GM19351 (cell line): ENCODE measurements at regions not wholly inside any gene's neighbourhood (a gene's known extent, or its start where the extent isn't known, plus 50 kb on each side); places are given as distances from the start of the nearest gene placed in this dataset.
A peak's percentile ranks its signal among the peaks of the same experiment; 100 is the strongest.
"Not testable (repeated sequence)": the region's sequence is repeated elsewhere in the genome, so short reads cannot be mapped to it uniquely, and the experiment has no call there.

Experiments used
- ATAC-seq: cut with Tn5 transposase; IDR thresholded peaks from one replicate; pipeline ENCODE4 v1.9.1; 2021; ENCODE audit warnings: mild to moderate bottlenecking, moderate library complexity; ENCODE audit not compliant: unreplicated experiment

DNA sequence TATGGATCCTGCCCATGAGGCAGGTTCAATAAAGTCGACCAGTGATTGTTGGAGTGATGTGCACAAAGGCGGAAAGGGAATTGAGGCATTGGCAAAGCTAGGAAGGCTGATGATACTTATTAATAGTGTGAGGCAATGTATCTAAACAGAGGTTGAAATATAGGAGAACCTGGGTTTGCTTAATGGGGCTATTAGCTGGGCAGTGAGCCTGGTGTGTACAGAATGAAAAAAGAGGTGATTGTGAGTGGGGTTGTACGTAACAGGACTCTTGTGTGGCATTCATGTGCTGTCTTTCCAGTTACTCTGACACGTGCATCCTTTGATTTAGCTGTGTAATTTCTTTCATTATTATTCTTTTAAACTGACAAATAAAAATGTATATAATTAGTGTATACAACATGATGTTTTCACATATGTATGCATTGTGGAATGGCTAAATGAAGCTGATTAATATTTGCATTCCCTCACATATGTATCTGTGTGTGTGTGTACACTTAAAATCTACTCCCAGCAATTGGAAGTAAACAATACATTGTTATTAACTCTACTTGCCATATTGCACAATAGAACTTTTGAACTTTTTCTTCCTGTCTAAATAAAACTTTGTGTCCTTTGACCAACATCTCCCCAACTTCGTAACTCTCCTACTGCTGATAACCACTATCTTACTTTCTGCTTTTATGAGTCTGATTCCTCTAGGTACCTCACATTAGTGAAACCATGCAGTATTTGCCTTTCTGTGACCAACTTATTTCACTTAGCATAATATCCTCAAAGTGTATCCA is 220.5 kb upstream of the SLC35B3 start:
- ATAC-seq = no peak

DNA sequence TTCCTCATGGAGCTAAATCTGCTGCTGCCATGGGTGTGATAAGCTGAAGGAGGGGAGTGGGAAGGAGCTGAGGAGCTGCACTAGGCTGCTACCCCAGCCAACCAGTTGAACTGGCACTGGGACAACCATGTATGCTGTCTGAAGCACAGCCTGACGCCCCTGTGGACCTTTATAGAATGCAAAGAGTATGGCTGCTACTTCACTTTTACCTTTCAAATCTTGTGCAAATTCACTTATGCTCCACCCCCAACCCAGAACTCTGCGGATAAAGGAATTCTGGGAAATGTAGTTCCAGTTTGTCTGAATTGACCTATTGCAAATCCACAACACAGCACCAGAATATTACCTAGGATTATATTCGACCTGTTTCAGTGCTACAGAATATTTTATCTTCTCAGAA is 217.4 kb upstream of the SLC35B3 start:
- no peak for ATAC-seq

DNA sequence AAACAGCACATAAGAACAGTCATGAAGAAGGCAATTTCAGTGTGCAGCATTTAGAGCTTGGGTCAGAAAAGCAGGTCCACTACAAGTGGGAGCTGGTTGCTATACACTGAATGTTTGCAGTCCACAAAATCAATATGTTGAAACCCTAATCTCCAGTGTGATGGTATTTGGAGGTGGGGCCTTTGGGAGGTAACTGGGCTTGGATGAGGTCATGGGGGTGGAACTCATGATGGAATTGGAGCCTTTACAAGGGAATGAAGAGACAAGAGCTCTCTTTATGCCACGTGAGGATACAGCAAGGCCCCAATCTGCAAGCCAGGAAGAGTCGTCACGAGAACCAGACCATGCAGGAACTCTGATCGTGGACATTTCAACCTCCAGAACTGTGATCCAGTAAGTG is 216.7 kb upstream of the SLC35B3 start:
- no peak for ATAC-seq

DNA sequence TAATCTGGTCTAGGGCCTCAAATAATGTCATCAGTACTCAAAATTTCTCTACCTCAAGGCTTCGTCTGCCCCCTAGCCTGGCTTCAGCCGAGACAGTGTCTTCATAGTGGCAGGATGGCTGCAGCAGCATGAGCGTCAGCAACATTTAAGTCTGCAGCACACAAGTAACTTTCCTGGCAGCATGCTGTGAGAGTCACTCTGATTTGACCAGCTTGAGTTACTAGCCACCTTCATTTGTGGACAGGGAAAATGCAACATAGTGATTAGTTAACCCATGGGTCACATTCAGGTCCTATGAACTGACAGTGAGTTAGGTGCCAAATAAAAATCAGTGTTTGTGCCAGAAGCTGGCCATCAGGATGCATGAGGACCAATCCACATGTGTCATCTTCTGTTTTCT is 209.9 kb upstream of the SLC35B3 start:
- ATAC-seq = no peak

DNA sequence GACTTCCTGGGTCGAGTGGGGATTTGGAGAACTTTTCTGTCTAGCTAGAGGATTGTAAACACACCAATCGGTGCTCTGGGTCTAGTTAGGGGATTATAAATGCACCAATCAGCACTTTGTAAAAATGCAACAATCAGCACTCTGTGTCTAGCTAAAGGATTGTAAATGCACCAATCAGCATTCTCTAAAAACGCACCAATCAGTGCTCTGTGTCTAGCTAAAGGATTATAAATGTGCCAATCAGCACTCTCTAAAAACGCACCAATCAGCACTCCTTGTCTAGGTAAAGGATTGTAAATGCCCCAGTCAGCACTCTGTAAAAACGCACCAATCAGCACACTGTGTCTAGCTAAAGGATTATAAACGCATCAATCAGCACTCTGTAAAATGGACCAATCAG is 209.0 kb upstream of the SLC35B3 start:
- ATAC-seq = no peak

DNA sequence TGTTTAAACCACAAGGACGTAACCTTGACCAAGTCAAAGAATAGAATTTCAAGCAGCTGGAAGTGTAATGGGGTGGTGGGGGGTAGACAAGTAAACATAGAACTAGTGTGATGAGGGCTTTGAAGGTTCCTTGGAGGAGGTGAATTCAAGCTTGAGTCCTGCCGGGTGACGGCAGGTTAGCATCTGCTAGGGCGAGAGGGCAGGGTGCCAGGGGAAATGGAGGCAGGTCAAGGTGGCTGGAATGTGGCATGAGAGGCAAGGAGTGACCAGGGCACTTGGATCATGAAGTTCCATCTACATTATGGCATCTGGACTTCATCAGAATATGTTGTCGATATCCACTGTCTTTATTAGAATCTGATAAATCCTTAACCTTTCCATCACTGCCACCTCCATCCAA is 207.5 kb upstream of the SLC35B3 start:
- ATAC-seq = no peak

DNA sequence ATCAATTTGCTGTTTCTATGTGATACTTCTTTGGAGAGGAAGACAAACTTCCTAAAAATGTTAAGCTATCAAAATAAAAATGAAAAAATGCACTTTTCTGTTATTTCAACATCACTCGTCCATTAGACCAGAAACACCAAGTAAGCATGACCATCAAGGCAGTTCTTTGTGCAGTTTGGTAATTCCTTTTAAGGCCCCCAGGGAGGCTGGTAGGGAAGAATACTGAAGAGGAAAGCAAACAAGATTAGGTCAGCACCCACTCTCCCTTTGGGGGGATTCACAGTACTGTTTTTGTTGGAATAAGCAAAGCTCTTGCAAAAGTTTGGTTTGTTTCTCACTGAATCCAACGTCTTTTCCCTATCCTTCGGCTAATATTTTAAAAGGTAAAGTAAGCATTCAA is 206.8 kb upstream of the SLC35B3 start:
- ATAC-seq = no peak

DNA sequence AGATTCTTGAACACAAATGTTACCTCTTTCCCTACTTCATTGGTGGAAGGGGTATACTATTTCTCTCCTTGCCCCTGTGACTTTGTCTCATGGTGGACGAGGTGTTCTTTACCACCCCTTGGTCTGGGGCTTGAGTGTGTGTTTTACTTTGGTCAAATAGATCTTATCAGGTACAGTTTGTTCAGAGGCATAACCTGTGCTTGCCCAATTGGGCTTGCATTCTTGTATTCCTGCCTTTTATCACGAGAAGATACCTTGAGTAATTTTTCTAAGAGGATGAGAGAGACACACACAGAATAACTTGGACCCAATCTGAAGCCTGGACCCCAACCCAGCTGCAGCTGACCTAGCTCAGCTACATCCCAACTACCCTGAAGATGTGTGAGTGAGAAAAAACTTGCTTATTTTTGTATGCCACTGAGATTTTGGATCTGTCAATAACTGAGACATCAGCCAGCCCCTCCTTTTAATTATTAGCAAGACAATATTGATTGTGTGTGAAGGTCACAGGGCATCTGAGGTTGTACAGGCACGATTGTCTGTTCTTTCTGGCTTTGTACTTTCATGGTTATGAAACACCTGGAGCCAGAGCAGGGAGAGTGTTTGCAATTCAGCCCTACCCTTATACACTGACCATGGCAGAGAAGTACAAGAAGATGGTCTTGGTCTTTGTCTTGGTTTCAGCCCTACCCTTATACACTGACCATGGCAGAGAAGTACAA is 204.7 kb upstream of the SLC35B3 start:
- no peak for ATAC-seq

DNA sequence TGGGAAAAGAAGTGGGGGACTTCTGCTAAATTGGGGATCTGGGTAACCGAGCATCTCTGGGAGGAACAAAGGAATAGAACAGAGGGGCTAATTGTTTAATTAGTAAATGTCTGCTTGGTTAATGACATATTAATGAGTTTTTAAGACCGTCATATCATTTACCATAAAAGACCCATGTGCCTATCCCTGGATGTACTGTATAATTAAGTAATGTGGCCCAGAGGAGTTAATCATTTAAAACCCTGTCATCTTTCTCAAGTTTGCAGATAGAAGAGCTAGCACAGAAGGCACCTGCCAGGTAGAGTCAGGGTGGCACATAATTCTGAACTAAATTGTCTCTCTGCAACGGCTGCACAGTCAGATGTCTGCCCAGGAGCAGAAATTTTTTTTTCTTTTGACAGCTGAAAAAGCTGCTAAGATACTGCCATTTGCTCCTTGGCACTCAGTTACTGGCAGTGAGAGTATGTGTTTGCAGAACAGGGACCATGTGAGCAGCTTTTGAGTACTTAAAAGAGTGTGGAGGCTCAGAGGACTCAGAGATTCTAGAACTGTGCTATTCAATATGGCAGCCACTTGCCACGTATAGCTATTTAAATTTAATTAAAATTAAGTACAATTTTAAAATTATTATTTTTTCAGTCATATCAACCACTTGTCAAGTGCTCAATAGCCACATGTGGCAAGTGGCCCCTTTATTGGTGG is 202.7 kb upstream of the SLC35B3 start:
- no peak for ATAC-seq

DNA sequence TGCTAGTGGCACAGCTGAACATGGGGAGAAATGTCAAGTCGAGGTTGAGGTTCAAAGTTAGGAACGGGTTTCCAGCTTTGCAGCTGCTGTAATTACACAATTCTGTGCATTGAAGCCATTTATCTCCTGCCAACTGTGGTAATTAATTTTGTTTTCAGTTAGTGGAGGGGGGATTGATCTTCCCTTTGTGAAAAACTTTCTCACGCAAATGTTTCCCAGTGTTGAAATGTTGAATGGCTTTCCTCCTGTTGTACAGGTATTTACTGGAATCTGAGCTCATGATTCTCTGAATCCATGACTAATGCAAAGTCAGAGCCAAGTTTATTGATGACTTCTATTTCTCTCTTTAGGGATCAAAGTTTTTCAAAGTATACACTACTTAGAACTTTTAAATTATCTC is 198.4 kb upstream of the SLC35B3 start:
- ATAC-seq = no peak

DNA sequence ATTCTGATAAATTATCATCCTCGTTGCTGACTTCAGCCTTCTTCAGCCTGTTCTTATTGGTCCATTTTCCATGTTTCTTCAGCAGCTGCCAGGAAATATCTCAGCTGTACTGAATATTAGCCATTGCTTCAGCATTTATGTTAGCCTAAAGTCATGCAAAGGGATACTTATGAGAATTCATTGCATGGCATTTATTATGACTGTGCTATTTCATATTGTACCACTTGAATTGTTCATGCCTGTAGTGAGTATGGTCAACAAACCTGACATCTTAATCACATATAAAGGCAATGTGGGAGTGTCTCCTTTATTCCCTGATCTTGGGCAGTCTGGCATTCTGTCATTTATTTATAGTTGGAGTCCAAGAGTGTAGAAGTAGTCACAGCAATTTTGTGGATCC is 193.4 kb upstream of the SLC35B3 start:
- ATAC-seq = no peak

DNA sequence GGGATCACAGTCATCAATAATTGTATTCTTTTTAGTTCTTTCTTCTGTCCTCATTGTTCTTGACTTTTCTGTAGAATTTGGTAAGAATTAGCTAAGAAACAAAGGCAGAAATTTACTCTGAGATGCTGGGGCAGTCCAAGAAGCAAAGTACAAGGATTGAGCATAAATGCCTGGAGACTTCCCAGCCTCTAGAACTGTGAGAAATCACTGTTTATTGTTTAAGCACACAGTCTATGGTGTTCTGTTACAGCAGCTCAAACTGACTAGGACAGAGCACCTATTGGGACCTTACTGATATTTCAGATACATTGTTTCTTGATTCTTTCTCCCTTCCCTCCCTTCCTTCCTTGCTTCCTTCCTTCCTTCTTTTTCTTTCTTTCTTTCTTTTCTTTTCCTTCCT is 192.7 kb upstream of the SLC35B3 start:
- no peak for ATAC-seq

DNA sequence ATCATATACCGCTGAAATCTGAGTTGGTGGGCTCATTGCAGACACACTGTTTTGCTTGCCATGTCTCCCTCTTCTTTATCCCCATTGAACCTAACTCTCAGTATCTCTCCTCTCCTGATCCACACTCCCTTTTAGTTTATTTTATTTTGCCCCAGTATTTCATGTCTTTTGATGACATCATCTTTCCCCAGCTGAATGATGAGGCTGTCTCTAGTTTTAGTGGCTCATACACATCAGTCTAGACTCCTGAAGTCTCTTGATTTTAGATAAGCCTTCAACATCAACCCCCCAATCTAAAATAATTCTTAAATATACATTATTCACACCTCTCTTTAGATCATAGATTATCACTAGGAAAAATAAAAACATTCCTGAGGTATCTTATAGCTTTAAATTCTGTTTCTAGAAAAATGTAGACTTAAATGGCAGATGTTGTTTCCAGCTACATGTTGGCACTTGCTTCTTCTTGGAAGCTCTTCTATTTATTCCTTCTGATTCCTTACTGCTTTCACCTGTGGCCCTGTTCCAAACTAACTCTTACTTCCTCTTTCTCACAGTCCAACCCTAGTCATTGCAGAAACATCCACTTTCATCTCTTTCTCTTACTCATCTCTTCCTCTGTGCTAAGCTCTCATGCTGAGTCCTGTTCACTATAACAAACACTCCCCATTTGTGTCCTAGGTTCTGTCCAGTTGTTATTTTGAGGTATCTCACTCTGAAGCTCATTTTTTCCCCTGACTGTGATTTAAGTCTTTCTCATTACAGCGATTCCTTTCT is 191.9 kb upstream of the SLC35B3 start:
- ATAC-seq = peak; percentile 97

DNA sequence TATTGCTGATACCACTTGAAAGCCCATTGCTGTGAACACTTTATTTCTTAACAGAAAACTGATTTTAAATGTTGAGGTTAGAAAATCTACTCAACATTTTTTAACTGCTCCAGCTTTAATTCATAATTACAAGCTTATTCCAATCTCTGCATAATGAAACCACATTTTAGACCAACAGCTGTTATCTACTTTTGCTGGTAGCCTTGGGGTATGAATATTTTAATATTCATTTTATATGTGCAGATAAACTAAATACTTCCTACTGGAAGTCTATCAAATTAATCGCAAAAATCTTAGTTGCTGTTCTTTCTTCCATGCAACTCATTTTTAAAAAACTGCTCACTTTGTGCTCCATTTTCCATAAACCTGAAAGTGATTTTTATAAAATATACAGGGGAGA is 189.3 kb upstream of the SLC35B3 start:
- no peak for ATAC-seq

DNA sequence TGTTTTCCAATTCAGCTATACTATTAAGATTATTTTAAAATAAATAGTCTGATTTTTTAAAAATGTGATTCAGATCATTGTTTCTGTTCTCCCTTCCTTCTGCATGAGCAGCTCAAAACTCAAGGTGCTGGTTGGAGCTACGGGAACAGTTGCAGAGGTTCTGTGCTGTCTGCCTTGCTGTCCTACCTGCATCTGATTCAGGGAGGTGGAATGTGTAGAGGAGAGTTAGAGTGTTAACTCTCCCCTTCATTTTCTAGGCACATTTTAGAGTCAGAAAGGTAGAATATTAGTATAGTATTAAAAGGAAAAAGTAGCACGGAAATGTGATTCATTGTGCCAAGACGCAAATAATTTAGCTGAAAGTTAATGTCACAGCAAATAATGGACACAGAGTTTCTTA is 188.1 kb upstream of the SLC35B3 start:
- no peak for ATAC-seq

DNA sequence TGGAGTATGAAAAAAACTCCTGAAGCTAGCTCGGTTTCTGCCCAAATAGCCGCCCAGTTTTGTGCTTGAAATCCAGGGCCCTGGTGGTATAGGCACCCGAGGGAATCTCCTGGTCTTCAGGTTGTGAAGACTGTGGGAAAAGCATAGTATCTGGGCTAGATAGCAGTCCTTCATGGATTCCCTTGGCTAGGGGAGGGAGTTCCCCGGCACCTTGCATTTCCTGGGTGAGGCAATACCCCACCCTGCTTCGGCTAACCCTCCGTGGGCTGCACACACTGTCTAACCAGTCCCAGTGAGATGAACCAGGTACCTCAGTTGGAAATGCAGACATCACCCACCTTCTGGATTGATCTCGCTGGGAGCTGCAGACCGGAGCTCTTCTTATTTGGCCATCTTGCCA is 184.5 kb upstream of the SLC35B3 start:
- ATAC-seq = no peak

DNA sequence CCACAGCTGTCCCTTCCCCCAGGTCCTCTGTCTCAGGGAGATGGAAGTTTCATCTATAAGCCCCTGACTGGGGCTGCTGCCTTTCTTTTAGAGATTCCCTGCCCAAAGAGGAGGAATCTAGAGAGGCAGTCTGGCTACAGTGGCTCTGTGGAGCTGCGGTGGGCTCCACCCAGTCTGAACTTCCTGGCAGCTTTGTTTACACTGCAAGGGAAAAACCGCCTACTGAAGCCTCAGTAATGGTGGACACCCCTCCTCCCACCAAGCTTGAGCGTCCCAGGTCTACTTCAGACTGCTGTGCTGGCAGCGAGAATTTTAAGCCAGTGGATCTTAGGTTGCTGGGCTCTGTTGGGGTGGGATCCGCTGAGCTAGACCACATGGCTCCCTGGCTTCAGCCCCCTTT is 184.1 kb upstream of the SLC35B3 start:
- ATAC-seq = not testable (repeated sequence)

DNA sequence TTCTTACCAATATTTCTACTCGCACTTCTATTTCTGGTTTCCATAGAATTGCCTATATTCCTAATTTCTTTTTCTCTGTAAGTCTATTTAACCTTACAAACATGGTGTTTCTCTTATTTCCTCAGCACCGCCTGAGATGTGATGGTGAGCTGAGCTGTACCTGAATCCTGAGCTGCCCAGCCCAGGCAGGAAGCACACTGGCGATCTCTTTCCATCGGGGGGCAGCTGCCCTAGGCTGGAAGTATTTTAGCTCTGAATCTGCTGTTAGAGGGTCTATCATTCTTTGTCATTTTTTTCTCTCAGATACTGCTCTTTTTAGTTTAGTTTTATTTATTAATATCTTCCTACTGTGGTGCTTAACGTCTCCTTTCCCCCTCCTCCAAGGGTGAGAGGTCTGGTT is 173.4 kb upstream of the SLC35B3 start:
- no peak for ATAC-seq

DNA sequence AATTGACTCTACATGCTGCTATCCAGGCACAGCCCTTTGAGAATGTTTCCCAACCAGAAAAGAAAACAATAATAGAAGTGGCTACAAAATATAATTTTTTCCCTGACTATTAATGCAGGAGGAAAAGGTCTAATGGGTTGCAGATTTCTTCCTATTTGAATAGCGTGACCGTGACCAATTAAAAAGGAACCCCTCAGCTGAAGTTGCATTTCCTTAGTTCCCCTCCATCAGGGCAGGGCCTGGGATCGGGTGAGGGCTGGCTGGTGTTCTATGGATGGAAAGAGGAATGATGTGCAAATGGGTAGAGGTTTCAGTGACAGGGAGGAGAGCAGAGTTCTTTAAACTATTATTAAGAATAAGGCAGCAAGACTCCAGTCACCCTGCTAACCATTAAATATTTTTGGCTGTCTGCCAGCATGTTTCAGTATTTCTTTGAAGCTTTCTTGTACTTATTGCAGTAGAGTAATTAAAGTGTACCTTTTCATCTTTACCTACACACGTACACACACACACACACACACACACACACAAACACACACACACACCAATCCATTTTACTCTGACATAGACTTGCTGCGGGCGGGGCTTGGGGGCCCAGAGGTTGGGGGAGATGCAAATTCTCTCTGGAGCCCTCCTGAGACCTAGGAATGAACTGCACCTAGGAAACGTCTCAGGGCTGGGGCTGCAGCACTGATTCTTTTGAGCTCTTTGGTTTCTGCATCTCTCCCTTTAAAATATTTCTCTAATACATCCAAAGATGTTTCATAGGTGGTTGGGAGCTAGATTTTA is 154.8 kb upstream of the SLC35B3 start:
- no peak for ATAC-seq

DNA sequence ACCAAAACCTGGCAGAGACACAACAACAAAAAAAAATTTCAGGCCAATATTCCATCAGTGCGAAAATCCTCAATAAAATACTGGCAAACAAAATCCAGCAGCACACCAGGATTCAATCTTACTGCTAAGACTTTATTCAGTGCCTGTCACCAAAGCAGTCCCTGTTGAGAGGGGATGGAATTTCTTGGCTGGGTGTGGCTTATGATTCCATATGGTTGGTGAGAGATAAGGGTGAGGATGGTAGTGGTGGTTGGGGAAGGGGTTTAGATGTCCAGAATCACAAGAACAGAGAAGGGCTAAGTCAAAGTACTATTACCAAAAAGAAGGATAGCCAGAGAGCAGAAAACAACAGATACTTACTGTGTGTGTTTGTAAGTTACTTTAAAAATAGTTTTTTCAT is 152.8 kb upstream of the SLC35B3 start:
- no peak for ATAC-seq
